ENCODE measurements at regions not wholly inside any gene's neighbourhood (a gene's known extent, or its start where the extent isn't known, plus 50 kb on each side); places are given as distances from the start of the nearest gene placed in this dataset.

- no peak overlapping the region for H3K9ac ChIP-seq (replicated peaks; ENCODE audit: extremely low read depth, insufficient read depth, low read length)
- POLR2A ChIA-PET = no interaction called here
- no peaks in the 10 kb centered on the region for H4K20me1 ChIP-seq (replicated peaks; ENCODE audit: control insufficient read depth, extremely low read depth, insufficient read depth, low read length)
- no peaks in the 10 kb centered on the region for H3K4me1 ChIP-seq (ENCODE audit: control insufficient read depth, extremely low read depth, insufficient read depth, low read length)
- no peak overlapping the region for H3K4me2 ChIP-seq (ENCODE audit: insufficient read depth, low read length)
- H3K9me3 ChIP-seq (replicated peaks; ENCODE audit: control insufficient read depth, insufficient read depth, low read length) = peaks cover 2% of the 10 kb centered on the region
- H2AFZ ChIP-seq (ENCODE audit: low read depth, low read length) = no peak overlapping the region
- TF ChIP-seq, protein P1, sequence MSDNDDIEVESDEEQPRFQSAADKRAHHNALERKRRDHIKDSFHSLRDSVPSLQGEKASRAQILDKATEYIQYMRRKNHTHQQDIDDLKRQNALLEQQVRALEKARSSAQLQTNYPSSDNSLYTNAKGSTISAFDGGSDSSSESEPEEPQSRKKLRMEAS (IDR thresholded peaks at IDR 0.05; ENCODE audit: insufficient read depth, insufficient read length) = no peak
- TF ChIP-seq POLR2AphosphoS5 (IDR thresholded peaks at IDR 0.05; ENCODE audit: insufficient read depth, low read depth, low read length) (no peak), MYC (IDR thresholded peaks at IDR 0.05; ENCODE audit: low read depth, low read length) (no peak), POLR2A (IDR thresholded peaks at IDR 0.05; ENCODE audit: low read depth, low read length) (no peak), CTCF (IDR thresholded peaks at IDR 0.05; ENCODE audit: extremely low read depth in 1 of 2, insufficient read depth in 1 of 2, low read depth in 1 of 2, low read length in 2 of 2) (no peak)
- H3K27ac ChIP-seq (ENCODE audit: insufficient read depth, low read depth, low read length) = no peak overlapping the region
- dilution Hi-C loops (cut with MboI; ENCODE audit: extremely low pct_ligation_motif_present, low sequenced_read_pairs) = no loop called here
- DNase-seq (ENCODE audit: low read depth, low spot score) = no peak
- H3K27me3 ChIP-seq (ENCODE audit: control insufficient read depth in 2 of 2, insufficient read depth in 2 of 2, low read length in 2 of 2) = no peaks in the 10 kb centered on the region
- FAIRE-seq = no peak
- H3K36me3 ChIP-seq (ENCODE audit: control insufficient read depth in 2 of 2, extremely low read depth in 1 of 2, insufficient read depth in 2 of 2, low read length in 2 of 2) = no peaks in the 10 kb centered on the region
- H3K9me1 ChIP-seq (replicated peaks; ENCODE audit: control insufficient read depth, extremely low read depth, insufficient read depth, low read length) = no peaks in the 10 kb centered on the region
- intact Hi-C loops (cut with micrococcal nuclease) = no loop called here
- BruUV-seq (replicated peaks) = no TSS peak
- H3K4me3 ChIP-seq (replicated peaks in 1 of 3; ENCODE audit: insufficient read depth in 1 of 3, low read depth in 1 of 3, low read length in 3 of 3) = no peak overlapping the region
- CTCF ChIA-PET = no interaction called here
- no peaks in the 10 kb centered on the region for H3K79me2 ChIP-seq (ENCODE audit: control insufficient read depth, insufficient read depth, low read length)
These were observed 1327.7 kb upstream of the SEL1L start for GRCh38 chr14:82861313-82861712.

GRCh38 chr14:82872494-82872893, 1338.8 kb upstream of the SEL1L start:
- CTCF ChIA-PET = no interaction called here
- intact Hi-C loops (cut with micrococcal nuclease) = no loop called here

More at GRCh38 chr14:82872494-82872893, 1338.8 kb upstream of the SEL1L start:
- Histone ChIP-seq H2AFZ (ENCODE audit: low read depth, low read length) (no peak overlapping the region), H3K27ac (ENCODE audit: insufficient read depth, low read depth, low read length) (no peak overlapping the region), H3K36me3 (ENCODE audit: control insufficient read depth in 2 of 2, extremely low read depth in 1 of 2, insufficient read depth in 2 of 2, low read length in 2 of 2) (no peaks in the 10 kb centered on the region), H3K4me3 (replicated peaks in 1 of 3; ENCODE audit: insufficient read depth in 1 of 3, low read depth in 1 of 3, low read length in 3 of 3) (no peak overlapping the region), H3K9me1 (replicated peaks; ENCODE audit: control insufficient read depth, extremely low read depth, insufficient read depth, low read length) (no peaks in the 10 kb centered on the region), H3K9ac (replicated peaks; ENCODE audit: extremely low read depth, insufficient read depth, low read length) (no peak overlapping the region), H4K20me1 (replicated peaks; ENCODE audit: control insufficient read depth, extremely low read depth, insufficient read depth, low read length) (no peaks in the 10 kb centered on the region), H3K27me3 (ENCODE audit: control insufficient read depth in 2 of 2, insufficient read depth in 2 of 2, low read length in 2 of 2) (no peaks in the 10 kb centered on the region), H3K79me2 (ENCODE audit: control insufficient read depth, insufficient read depth, low read length) (no peaks in the 10 kb centered on the region), H3K4me1 (ENCODE audit: control insufficient read depth, extremely low read depth, insufficient read depth, low read length) (no peaks in the 10 kb centered on the region), H3K4me2 (ENCODE audit: insufficient read depth, low read length) (no peak overlapping the region), H3K9me3 (replicated peaks; ENCODE audit: control insufficient read depth, insufficient read depth, low read length) (peaks cover 6% of the 10 kb centered on the region)
- FAIRE-seq = no peak
- no TSS peak for BruUV-seq (replicated peaks)
- DNase-seq (ENCODE audit: low read depth, low spot score) = no peak
- dilution Hi-C loops (cut with MboI; ENCODE audit: extremely low pct_ligation_motif_present, low sequenced_read_pairs) = no loop called here
- no peak for TF ChIP-seq CTCF (IDR thresholded peaks at IDR 0.05; ENCODE audit: extremely low read depth in 1 of 2, insufficient read depth in 1 of 2, low read depth in 1 of 2, low read length in 2 of 2)
- TF ChIP-seq, protein P1 (IDR thresholded peaks at IDR 0.05; ENCODE audit: insufficient read depth, insufficient read length) = no peak
- TF ChIP-seq JUN (IDR thresholded peaks at IDR 0.05; ENCODE audit: borderline replicate concordance, insufficient read depth, insufficient read length, low read depth) = no peak
- no peak for TF ChIP-seq GATA2 (IDR thresholded peaks at IDR 0.05; ENCODE audit: insufficient read depth, insufficient read length, low read depth, low read length)
- TF ChIP-seq MYC (IDR thresholded peaks at IDR 0.05; ENCODE audit: low read depth, low read length) = no peak
- no peak for TF ChIP-seq EZH2 (IDR thresholded peaks at IDR 0.05; ENCODE audit: borderline replicate concordance, low read depth, low read length, severe bottlenecking)
- no peak for TF ChIP-seq POLR2AphosphoS5 (IDR thresholded peaks at IDR 0.05; ENCODE audit: insufficient read depth, low read depth, low read length)
- no peak for TF ChIP-seq POLR2A (IDR thresholded peaks at IDR 0.05; ENCODE audit: low read depth, low read length)
- no peak for TF ChIP-seq FOS (IDR thresholded peaks at IDR 0.05; ENCODE audit: borderline replicate concordance, insufficient read depth, low read length)
- POLR2A ChIA-PET = no interaction called here
